AG09319 (cell line): ENCODE measurements at regions not wholly inside any gene's neighbourhood (a gene's known extent, or its start where the extent isn't known, plus 50 kb on each side); places are given as distances from the start of the nearest gene placed in this dataset.
"Not testable (repeated sequence)": the region's sequence is repeated elsewhere in the genome, so short reads cannot be mapped to it uniquely, and the experiment has no call there.

ENCODE experiments used
- DNase-seq: peaks from one replicate; pipeline ENCODE4 v3.0.0-alpha.2; 2010; ENCODE audit warnings: low read depth; ENCODE audit errors: extremely low read depth
- TF ChIP-seq, protein P1 (sequence below): IDR thresholded peaks from 2 replicates; pipeline ENCODE4 v1.5.1; 2011; ENCODE audit warnings: low read depth, mild to moderate bottlenecking, inconsistent platforms, low read length, moderate library complexity

GRCh38 chr7:106755641-106756040 is 94.7 kb upstream of the CCDC71L start:
- no peak for DNase-seq
- TF ChIP-seq, protein P1, sequence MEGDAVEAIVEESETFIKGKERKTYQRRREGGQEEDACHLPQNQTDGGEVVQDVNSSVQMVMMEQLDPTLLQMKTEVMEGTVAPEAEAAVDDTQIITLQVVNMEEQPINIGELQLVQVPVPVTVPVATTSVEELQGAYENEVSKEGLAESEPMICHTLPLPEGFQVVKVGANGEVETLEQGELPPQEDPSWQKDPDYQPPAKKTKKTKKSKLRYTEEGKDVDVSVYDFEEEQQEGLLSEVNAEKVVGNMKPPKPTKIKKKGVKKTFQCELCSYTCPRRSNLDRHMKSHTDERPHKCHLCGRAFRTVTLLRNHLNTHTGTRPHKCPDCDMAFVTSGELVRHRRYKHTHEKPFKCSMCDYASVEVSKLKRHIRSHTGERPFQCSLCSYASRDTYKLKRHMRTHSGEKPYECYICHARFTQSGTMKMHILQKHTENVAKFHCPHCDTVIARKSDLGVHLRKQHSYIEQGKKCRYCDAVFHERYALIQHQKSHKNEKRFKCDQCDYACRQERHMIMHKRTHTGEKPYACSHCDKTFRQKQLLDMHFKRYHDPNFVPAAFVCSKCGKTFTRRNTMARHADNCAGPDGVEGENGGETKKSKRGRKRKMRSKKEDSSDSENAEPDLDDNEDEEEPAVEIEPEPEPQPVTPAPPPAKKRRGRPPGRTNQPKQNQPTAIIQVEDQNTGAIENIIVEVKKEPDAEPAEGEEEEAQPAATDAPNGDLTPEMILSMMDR = no peak

DNA sequence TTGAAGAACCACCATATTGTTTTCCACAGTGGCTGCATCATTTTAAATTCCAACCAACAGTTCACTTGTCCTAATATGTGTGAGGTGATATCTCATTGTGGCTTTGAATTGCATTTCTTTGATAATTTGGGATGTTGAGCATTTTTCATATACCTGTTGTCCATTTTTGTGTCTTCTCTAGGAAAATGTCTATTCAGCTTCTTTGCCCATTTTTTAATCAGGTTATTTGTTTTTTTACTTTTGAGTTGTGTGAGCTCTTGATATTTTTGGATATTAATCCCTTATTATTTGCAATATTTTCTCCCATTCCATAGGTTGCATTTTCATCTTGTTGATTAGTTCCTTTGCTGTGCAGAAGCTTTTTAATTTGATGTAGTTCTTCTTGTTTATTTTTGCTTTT is 95.1 kb upstream of the CCDC71L start:
- DNase-seq = no peak
- TF ChIP-seq, protein P1 = no peak

DNA sequence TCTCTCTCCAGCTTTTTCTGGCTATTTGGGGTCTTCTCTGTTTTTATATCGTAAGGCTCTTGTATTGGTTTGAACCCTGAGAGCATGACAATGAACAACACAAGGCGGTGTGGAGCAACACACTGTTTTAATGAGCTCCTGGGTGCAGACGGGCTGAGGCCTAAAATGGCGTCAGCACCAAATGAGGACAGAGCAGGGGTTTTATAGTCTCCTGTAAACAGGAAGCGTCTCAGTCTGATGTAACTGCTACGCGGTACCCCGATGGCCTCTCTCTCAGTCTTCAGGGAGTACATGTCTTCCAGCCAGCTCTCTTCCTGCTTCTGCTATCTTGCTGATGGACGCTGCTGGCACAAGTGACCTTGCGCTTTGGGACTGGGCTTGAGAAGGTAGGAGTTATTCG is 95.9 kb upstream of the CCDC71L start:
- TF ChIP-seq, protein P1 = no peak
- DNase-seq = no peak

DNA sequence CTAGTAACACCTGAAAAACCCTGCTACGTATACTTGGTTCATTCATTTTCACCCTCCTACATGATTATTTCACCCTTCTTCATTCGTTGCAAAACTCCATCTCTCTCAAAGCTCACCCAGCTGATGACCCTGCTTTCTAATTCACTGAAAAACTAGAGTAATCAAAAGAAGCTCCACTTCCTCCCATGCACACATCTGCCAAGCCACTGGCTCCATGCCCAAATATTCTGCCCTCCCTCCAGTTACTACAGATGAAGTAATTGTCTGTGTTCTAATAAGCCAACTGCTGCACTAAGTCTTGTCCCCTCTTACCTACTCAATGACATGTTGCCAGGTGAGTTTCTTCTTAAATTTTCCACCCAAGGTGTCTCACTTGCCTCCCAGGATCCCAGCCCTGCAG is 96.9 kb upstream of the CCDC71L start:
- TF ChIP-seq, protein P1 = no peak
- peak; percentile 59 for DNase-seq

GRCh38 chr7:106762845-106763244 is 101.9 kb upstream of the CCDC71L start:
- DNase-seq = not testable (repeated sequence)

DNA sequence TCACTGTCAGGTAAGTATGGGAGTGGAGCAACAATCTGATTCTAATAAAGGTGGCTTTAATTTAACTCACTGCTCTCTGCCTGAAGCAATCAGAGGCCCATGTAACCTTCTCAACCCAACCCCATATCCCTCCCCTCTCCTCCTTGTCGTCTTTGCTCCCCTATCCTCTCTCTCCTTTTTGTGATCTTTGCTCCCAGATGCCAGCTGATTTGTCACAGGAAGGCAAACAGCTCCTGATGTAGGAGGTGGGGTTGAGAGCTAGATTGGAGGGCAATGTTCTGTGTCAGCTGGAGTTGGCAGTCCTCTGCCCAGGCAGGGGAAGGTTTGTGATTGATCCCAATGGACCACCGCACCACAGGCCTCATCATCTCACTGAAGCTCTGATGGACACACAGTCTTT is 101.4 kb upstream of the PIK3CG start:
- TF ChIP-seq, protein P1 = no peak
- DNase-seq = no peak

DNA sequence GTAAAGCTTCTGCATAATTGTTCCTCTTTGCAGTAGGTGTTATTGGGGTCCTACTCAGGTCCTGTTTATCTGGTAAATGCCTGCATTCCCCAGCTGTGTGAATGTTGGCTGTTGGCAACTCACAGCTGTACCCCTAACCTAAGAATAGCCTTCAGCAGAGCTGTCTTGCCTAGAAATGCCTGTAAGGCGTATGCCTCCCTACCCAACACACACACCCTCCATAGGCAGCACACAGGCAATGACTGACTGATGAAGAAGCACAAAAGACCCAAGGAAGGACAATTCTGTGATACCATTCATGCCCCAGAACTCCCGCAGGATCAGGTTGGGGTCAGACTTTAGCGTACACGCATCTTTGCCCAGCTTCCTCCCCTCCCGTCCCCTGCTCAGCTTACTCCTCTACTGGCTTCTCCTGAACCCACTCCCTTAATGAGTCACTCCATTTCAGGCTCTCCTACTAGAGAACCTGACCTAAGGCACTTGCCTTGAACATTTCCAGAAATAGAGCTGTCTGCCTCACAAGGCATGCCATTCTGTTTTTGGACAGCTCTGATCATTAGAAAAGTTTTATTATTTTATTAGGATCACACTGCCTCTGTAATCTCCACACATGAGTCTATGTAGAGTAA is 99.2 kb upstream of the PIK3CG start:
- TF ChIP-seq, protein P1 = no peak
- no peak for DNase-seq

DNA sequence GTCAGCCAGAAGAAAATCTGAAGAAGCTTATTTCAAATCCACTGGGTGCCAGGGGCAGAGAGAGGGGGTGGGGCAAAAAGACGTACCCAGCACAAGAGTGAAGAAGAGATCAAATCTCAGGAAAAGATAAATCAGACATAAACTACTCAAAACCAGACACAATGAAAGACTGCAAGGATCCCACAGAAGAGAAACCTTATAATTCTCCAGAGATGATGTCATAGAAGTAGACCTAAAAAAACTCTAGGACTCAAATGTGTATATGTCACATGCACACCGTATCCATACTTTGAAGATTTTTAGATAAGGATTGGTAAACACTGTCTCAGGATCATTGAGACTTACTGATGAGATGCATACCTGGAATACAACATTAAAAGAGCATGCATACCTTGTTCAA is 98.5 kb upstream of the PIK3CG start:
- TF ChIP-seq, protein P1 = no peak
- no peak for DNase-seq
